ENCODE measurements at regions not wholly inside any gene's neighbourhood (a gene's known extent, or its start where the extent isn't known, plus 50 kb on each side); places are given as distances from the start of the nearest gene placed in this dataset.

- WGBS, 2 donors = 67 to 76% methylated on average over 2 of the region's 2 CpGs
- TF ChIP-seq POLR2A (IDR thresholded peaks at IDR 0.05) (no peak), CTCF (IDR thresholded peaks at IDR 0.05) (no peak)
- intact Hi-C loops (cut with DNase I; ENCODE audit: low total_unique reads) = no loop called here
- no peak overlapping the region for H3K4me3 ChIP-seq (ENCODE audit: low read depth, poor library complexity, severe bottlenecking)
- no peak for DNase-seq (ENCODE audit: low spot score in 2 of 2)
Observed at GRCh38 chr3:69568458-69568857, 170.8 kb upstream of the MITF start.

GRCh38 chr3:69567710-69568052 is 171.6 kb upstream of the MITF start:
- 95 to 98% methylated on average over 2 of the region's 2 CpGs for WGBS, 2 donors
- H3K4me3 ChIP-seq (ENCODE audit: low read depth, poor library complexity, severe bottlenecking) = no peak overlapping the region
- intact Hi-C loops (cut with DNase I; ENCODE audit: low total_unique reads) = no loop called here

GRCh38 chr3:69567023-69567709 is 172.1 kb upstream of the MITF start:
- 67 to 73% methylated on average over 4 of the region's 4 CpGs for WGBS, 2 donors
- TF ChIP-seq POLR2A (IDR thresholded peaks at IDR 0.05) (no peak), CTCF (IDR thresholded peaks at IDR 0.05) (no peak)
- DNase-seq (ENCODE audit: low spot score in 2 of 2) = no peak
- intact Hi-C loops (cut with DNase I; ENCODE audit: low total_unique reads) = no loop called here
- no peak overlapping the region for H3K4me3 ChIP-seq (ENCODE audit: low read depth, poor library complexity, severe bottlenecking)

More at GRCh38 chr3:69567710-69568052, 171.6 kb upstream of the MITF start:
- TF ChIP-seq POLR2A (IDR thresholded peaks at IDR 0.05) (no peak), CTCF (IDR thresholded peaks at IDR 0.05) (no peak)
- no peak for DNase-seq (ENCODE audit: low spot score in 2 of 2)

- H3K4me3 ChIP-seq (ENCODE audit: low read depth, poor library complexity, severe bottlenecking) = no peak overlapping the region
- TF ChIP-seq CTCF (IDR thresholded peaks at IDR 0.05) (no peak), POLR2A (IDR thresholded peaks at IDR 0.05) (no peak)
- intact Hi-C loops (cut with DNase I; ENCODE audit: low total_unique reads) = no loop called here
- no peak for DNase-seq (ENCODE audit: low spot score in 2 of 2)
- 81 to 83% methylated on average over 4 of the region's 4 CpGs for WGBS, 2 donors
Observed at GRCh38 chr3:69566275-69566674, 173.0 kb upstream of the MITF start.

- DNase-seq (ENCODE audit: low spot score in 2 of 2) = no peak
- intact Hi-C loops (cut with DNase I; ENCODE audit: low total_unique reads) = no loop called here
- 81 to 86% methylated on average over 4 of the region's 4 CpGs for WGBS, 2 donors
Observed at GRCh38 chr3:69565316-69565715, 173.9 kb upstream of the MITF start.

More at GRCh38 chr3:69565316-69565715, 173.9 kb upstream of the MITF start:
- TF ChIP-seq POLR2A (IDR thresholded peaks at IDR 0.05) = no peak
- TF ChIP-seq CTCF (IDR thresholded peaks at IDR 0.05) = no peak
- no peak overlapping the region for H3K4me3 ChIP-seq (ENCODE audit: low read depth, poor library complexity, severe bottlenecking)
